Left lung (tissue), 4 donors: ENCODE measurements at regions not wholly inside any gene's neighbourhood (a gene's known extent, or its start where the extent isn't known, plus 50 kb on each side); places are given as distances from the start of the nearest gene placed in this dataset.

ENCODE experiments used
- ATAC-seq: fragments of 200-7000 bp; cut with Tn5 transposase; one replicate; pipeline ENCODE4 v1.9.1; 2020; ENCODE audit warnings: moderate library complexity
- DNase-seq, 4 donors: peaks; one replicate each; pipeline ENCODE4 v3.0.0-alpha.2; 2013 to 2020
- H3K27ac ChIP-seq, 2 donors: fragments of 200-600 bp; sonication (generic) in 1 of 2; one replicate each; pipeline versions ENCODE4 v1.5.0 to v1.8.0; 2020 to 2021
- H3K27me3 ChIP-seq, 2 donors: fragments of 200-600 bp; sonication (generic) in 1 of 2; one replicate each; pipeline versions ENCODE4 v1.5.0 to v1.8.0; 2020 to 2021
- H3K36me3 ChIP-seq, 2 donors: fragments of 200-600 bp; sonication (generic) in 1 of 2; one replicate each; pipeline versions ENCODE4 v1.5.0 to v1.8.0; 2020 to 2021
- H3K4me1 ChIP-seq, 2 donors: fragments of 200-600 bp; one replicate each; pipeline ENCODE4 v1.8.0; 2021
- H3K4me3 ChIP-seq, 2 donors: fragments of 200-600 bp; sonication (generic) in 1 of 2; one replicate each; pipeline versions ENCODE4 v1.5.0 to v1.8.0; 2020 to 2021; ENCODE audit warnings: mild to moderate bottlenecking in 1 of 2
- H3K9me3 ChIP-seq, 2 donors: fragments of 200-600 bp; sonication (generic) in 1 of 2; one replicate each; pipeline versions ENCODE4 v1.5.0 to v1.8.0; 2020 to 2021
- CTCF ChIP-seq, 2 donors: fragments of 200-600 bp; sonication (generic) in 1 of 2; IDR thresholded peaks; one replicate each; pipeline versions ENCODE4 v1.5.0 to v1.8.0; 2021; ENCODE audit warnings: antibody characterized with exemption in 2 of 2
- intact Hi-C, 2 donors: fragments of 100-400 bp; cut with DNase I; formaldehyde crosslinking; loops; one replicate each; pipeline versions ENCODE4 v1.11.2 to v1.14.2; 2022
- donor health status: DM: no; HTN: yes; CAD: no.
- donor health status: DM: no; HTN: no; CAD: no.

GRCh38 chr2:120477198-120477597 lies 131.3 kb downstream of the INHBB start:
- Histone ChIP-seq H3K4me3 (no peak overlapping the region), H3K36me3 (no peaks in the 10 kb centered on the region), H3K4me1 (peaks cover 0 to 3% of the 10 kb centered on the region in 2 donors), H3K27ac (no peak overlapping the region), H3K27me3 (no peaks in the 10 kb centered on the region), H3K9me3 (peaks cover 0 to 2% of the 10 kb centered on the region in 2 donors)
- no peak for TF ChIP-seq CTCF (IDR thresholded peaks at IDR 0.05)
- DNase-seq (no peak), ATAC-seq (no peak)
- intact Hi-C loops: no loop called here

GRCh38 chr2:120477831-120478481 lies 132.0 kb downstream of the INHBB start:
- no peak for TF ChIP-seq CTCF (IDR thresholded peaks at IDR 0.05)
- no peak overlapping the region for H3K27ac ChIP-seq
- no peaks in the 10 kb centered on the region for H3K36me3 ChIP-seq
- no peak for DNase-seq
- intact Hi-C loops: no loop called here
- H3K9me3 ChIP-seq: no peaks in the 10 kb centered on the region
- peaks cover 0 to 3% of the 10 kb centered on the region in 2 donors for H3K4me1 ChIP-seq
- H3K4me3 ChIP-seq: no peak overlapping the region
- H3K27me3 ChIP-seq: no peaks in the 10 kb centered on the region
- no peak for ATAC-seq

- Histone ChIP-seq H3K9me3 (no peaks in the 10 kb centered on the region), H3K4me3 (no peak overlapping the region), H3K36me3 (no peaks in the 10 kb centered on the region), H3K27ac (no peak overlapping the region), H3K4me1 (no peaks in the 10 kb centered on the region), H3K27me3 (no peaks in the 10 kb centered on the region)
- DNase-seq (no peak), ATAC-seq (no peak)
- intact Hi-C loops: no loop called here
- TF ChIP-seq CTCF (IDR thresholded peaks at IDR 0.05): no peak
Measured at GRCh38 chr2:120480346-120480902, 134.5 kb downstream of the INHBB start.

DNA sequence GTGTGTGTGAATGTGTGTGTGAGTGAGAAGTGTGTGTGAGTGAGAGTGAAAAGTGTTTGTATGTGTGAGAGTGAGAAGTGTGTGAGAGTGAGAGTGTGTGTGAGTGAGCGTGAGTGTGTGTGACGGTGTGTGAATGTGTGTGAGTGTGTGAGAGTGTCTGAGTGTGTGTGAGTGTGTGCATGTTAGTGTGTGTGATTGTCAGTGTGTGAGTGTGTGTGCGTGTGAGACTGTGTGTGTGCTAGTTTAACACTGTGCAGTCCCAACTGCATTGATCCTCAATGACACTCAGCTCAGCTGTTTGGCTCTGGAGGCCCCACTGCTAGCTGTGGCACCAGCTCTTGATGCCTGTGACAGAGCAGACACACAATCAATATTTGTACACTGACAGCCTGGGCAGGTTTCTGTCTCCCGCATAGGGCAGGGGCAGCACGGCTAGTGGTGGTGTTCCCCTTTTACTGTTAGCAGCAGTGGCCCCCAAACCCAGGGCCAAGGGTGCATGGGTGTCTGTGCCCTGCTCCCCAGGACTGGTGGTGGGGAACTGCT lies 135.0 kb downstream of the INHBB start:
- ATAC-seq (no peak), DNase-seq (no peak)
- Histone ChIP-seq H3K27ac (no peak overlapping the region), H3K27me3 (no peaks in the 10 kb centered on the region), H3K4me3 (no peak overlapping the region), H3K9me3 (no peaks in the 10 kb centered on the region), H3K4me1 (no peaks in the 10 kb centered on the region), H3K36me3 (no peaks in the 10 kb centered on the region)
- TF ChIP-seq CTCF (IDR thresholded peaks at IDR 0.05): no peak
- intact Hi-C loops: no loop called here

DNA sequence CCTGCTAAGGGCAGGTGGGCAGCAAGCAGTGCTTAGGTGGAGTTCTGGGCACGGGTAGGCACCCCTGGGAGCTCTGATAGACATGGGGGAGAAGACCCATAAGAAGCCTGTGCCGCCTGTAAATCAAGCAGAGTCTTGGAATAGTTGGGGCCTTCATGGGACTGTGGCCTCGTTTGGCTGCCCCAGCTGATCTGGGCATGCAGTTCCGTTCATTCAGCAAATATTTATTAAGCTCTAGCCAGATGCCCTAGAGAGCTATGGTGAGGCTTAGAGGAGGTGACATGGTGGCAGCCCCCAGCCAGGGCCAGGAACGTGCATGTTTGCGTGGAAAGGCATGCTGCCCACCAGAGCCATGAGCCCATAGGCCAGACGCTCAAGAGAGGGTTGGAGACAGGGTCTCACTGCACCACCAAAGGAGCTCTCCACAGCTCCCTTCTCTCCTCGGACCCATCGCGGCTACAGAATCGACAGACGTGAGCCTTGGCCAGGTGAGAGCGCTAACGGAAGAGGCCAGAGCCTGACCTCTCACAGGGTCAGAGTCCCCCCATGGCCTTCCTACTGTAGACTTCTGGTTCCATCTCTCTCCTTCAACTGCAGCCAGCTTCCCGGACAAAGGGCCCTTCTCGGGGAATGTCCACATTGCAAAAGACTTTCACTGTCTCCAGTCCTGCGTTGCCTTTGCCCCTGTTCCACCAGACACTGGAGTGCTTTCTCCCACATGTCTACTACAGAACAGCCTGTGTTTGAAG lies 135.7 kb downstream of the INHBB start:
- Histone ChIP-seq H3K27ac (no peak overlapping the region), H3K4me1 (no peaks in the 10 kb centered on the region), H3K9me3 (no peaks in the 10 kb centered on the region), H3K36me3 (no peaks in the 10 kb centered on the region), H3K4me3 (no peak overlapping the region), H3K27me3 (no peaks in the 10 kb centered on the region)
- ATAC-seq (no peak), DNase-seq (peak in 1 of 4 donors; percentile 20)
- no peak for TF ChIP-seq CTCF (IDR thresholded peaks at IDR 0.05)
- intact Hi-C loops: no loop called here
